Endodermal cell (in vitro differentiated cells): ENCODE measurements at regions not wholly inside any gene's neighbourhood (a gene's known extent, or its start where the extent isn't known, plus 50 kb on each side); places are given as distances from the start of the nearest gene placed in this dataset.

Source experiments
- DNase-seq: peaks from one replicate; pipeline ENCODE4 v3.0.0-alpha.2; 2017
- H3K27ac ChIP-seq: 2 replicates; pipeline ENCODE4 v1.5.1; 2013; ENCODE audit warnings: mild to moderate bottlenecking, low read depth, low read length, moderate library complexity
- H3K27me3 ChIP-seq: 2 replicates; pipeline ENCODE4 v1.6.1; 2013; ENCODE audit warnings: mild to moderate bottlenecking, low read length, moderate library complexity; ENCODE audit not compliant: insufficient read depth, control insufficient read depth, poor library complexity, severe bottlenecking
- H3K36me3 ChIP-seq: 2 replicates; pipeline ENCODE4 v1.7.0; 2013; ENCODE audit warnings: mild to moderate bottlenecking, low read length, moderate library complexity; ENCODE audit not compliant: control insufficient read depth, insufficient read depth
- H3K4me1 ChIP-seq: one replicate; pipeline ENCODE4 v1.7.0; 2013; ENCODE audit warnings: low read length; ENCODE audit not compliant: control insufficient read depth, insufficient read depth
- H3K4me3 ChIP-seq: 2 replicates; pipeline ENCODE4 v1.5.1; 2013; ENCODE audit warnings: mild to moderate bottlenecking, low read length, moderate library complexity
- H3K9ac ChIP-seq: 2 replicates; pipeline ENCODE4 v1.6.1; 2013; ENCODE audit warnings: mild to moderate bottlenecking, low read length, moderate library complexity; ENCODE audit not compliant: poor library complexity, severe bottlenecking; ENCODE audit errors: extremely low read depth
- H3K9me3 ChIP-seq: 2 replicates; pipeline ENCODE4 v1.6.1; 2013; ENCODE audit warnings: mild to moderate bottlenecking, low read length, moderate library complexity; ENCODE audit not compliant: control insufficient read depth
- H3K27ac Mint-ChIP-seq: 2 replicates; pipeline ENCODE4 v1.8.0; 2020; ENCODE audit warnings: mixed read lengths
- H3K27me3 Mint-ChIP-seq: 2 replicates; pipeline ENCODE4 v1.8.0; 2021; ENCODE audit warnings: mild to moderate bottlenecking, mixed read lengths; ENCODE audit not compliant: insufficient read depth
- H3K36me3 Mint-ChIP-seq: 2 replicates; pipeline ENCODE4 v1.8.0; 2020; ENCODE audit warnings: low read depth, mixed read lengths
- H3K4me1 Mint-ChIP-seq: 2 replicates; pipeline ENCODE4 v1.8.0; 2020; ENCODE audit warnings: mixed read lengths
- H3K4me3 Mint-ChIP-seq: 2 replicates; pipeline ENCODE4 v1.8.0; 2020; ENCODE audit warnings: mild to moderate bottlenecking, moderate library complexity, mixed read lengths
- H3K9me3 Mint-ChIP-seq: 2 replicates; pipeline ENCODE4 v1.8.0; 2020; ENCODE audit warnings: mild to moderate bottlenecking, mixed read lengths
- WGBS, 2 experiments: methylation state at CpG; one replicate each; pipeline versions ENCODE4 v1.1.5 to v1.1.7; 2013; ENCODE audit warnings: missing lambda C conversion rate in 2 of 2, mixed read lengths in 1 of 2; ENCODE audit not compliant: insufficient coverage in 1 of 2, insufficient read length in 1 of 2; 5-methylcytosine and 5-hydroxymethylcytosine counted together
- TF ChIP-seq, protein P1 (sequence below): fragments of 200-600 bp; sonication (generic); conservative IDR thresholded peaks from 2 replicates; pipeline ENCODE4 v1.5.0; 2021; ENCODE audit warnings: antibody characterized with exemption, mild to moderate bottlenecking

DNA sequence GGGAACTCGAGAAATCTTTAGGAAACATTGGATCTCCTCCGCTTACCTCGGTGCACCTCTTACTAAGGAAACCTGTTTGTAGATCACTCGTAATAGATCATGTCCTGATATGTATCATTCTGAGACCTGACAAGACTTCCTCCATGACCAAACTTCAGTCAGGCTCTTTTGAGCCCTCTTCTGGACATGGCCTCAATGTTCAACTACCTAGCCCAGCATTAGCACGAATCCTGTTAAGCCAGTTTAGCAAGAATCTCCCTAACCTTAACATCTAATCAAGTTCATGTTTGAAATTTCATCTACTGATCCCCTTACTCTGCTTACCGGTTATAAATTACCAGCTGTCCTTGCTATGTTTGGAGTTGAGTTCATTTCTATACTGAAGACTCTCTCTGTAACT lies 713.9 kb upstream of the USP15 start:
- no peak overlapping the region for H3K9ac ChIP-seq
- H3K27ac Mint-ChIP-seq = no peak overlapping the region
- DNase-seq = peak; percentile 56
- H3K4me1 Mint-ChIP-seq = peaks cover 3% of the 10 kb centered on the region
- 97% methylated on average over 4 to 6 of the region's 6 CpGs for WGBS, 2 experiments
- no peaks in the 10 kb centered on the region for H3K27me3 Mint-ChIP-seq
- H3K9me3 ChIP-seq = no peaks in the 10 kb centered on the region
- TF ChIP-seq, protein P1, sequence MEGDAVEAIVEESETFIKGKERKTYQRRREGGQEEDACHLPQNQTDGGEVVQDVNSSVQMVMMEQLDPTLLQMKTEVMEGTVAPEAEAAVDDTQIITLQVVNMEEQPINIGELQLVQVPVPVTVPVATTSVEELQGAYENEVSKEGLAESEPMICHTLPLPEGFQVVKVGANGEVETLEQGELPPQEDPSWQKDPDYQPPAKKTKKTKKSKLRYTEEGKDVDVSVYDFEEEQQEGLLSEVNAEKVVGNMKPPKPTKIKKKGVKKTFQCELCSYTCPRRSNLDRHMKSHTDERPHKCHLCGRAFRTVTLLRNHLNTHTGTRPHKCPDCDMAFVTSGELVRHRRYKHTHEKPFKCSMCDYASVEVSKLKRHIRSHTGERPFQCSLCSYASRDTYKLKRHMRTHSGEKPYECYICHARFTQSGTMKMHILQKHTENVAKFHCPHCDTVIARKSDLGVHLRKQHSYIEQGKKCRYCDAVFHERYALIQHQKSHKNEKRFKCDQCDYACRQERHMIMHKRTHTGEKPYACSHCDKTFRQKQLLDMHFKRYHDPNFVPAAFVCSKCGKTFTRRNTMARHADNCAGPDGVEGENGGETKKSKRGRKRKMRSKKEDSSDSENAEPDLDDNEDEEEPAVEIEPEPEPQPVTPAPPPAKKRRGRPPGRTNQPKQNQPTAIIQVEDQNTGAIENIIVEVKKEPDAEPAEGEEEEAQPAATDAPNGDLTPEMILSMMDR = peak; percentile 65
- H3K9me3 Mint-ChIP-seq = peaks cover 2% of the 10 kb centered on the region
- no peak overlapping the region for H3K4me3 ChIP-seq
- no peaks in the 10 kb centered on the region for H3K36me3 ChIP-seq
- H3K4me1 ChIP-seq = no peaks in the 10 kb centered on the region
- H3K36me3 Mint-ChIP-seq = no peaks in the 10 kb centered on the region
- no peaks in the 10 kb centered on the region for H3K27me3 ChIP-seq
- H3K27ac ChIP-seq = no peak overlapping the region
- H3K4me3 Mint-ChIP-seq = no peak overlapping the region

DNA sequence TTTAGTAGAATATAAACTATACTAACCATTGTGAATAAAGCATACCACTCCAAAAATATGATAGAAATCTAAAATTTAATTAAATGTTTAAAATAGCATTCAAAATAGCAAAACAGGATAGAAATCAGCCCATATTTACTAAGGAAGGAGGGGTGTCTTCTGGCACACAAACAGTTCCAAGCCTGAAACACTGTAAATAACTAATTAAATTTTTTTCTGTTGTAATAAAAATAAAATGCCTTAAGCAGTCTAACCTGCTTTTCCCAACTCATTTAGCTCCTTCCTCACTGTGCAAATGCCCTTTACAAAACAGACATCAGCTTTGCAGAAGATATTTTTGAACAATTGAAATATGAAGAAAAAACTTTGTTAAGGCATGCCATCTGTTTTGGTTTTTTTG lies 707.1 kb upstream of the USP15 start:
- Mint-ChIP-seq H3K36me3 (no peaks in the 10 kb centered on the region), H3K27ac (no peak overlapping the region), H3K4me3 (no peak overlapping the region), H3K27me3 (no peaks in the 10 kb centered on the region), H3K9me3 (peaks cover 4% of the 10 kb centered on the region), H3K4me1 (no peaks in the 10 kb centered on the region)
- no peaks in the 10 kb centered on the region for H3K9me3 ChIP-seq
- no peak for DNase-seq
- H3K36me3 ChIP-seq = no peaks in the 10 kb centered on the region
- no peaks in the 10 kb centered on the region for H3K4me1 ChIP-seq
- TF ChIP-seq, protein P1 = no peak
- no peak overlapping the region for H3K27ac ChIP-seq
- no peaks in the 10 kb centered on the region for H3K27me3 ChIP-seq
- no peak overlapping the region for H3K4me3 ChIP-seq
- H3K9ac ChIP-seq = no peak overlapping the region

DNA sequence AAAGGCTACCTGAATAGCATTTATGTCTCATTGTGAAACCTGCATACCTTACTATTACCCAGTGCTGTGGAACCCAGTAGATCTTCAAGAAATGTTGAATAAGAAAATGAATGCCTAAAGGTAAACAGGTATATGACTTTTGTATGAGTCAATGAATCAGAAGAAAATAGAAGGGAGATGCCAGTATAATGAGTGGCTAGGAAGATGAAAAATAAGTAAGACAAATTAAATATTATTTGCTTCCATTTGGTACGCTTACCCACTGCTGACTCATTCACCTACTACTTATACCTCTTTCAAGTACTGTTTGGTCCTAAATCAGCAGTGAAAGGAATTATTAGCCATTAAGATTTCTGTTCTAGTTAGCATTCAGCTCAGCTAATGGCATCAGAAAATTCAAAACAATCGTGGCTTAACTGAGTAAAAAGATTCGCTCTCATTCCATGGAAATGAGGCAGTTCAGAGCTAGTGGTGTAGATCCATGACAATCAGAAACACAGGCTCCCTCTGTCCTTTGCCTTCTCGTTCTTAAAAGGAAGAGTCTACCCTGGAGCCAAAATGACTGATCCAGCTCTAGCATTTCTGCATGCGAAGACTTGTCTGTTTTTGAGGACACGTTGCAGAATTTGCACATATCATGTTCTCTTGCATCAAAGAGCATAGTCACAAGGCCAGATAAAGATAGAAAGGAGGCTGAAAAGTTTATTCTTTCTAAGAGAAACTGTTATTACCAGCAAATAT lies 705.8 kb upstream of the USP15 start:
- TF ChIP-seq, protein P1 = no peak
- Mint-ChIP-seq H3K4me1 (no peaks in the 10 kb centered on the region), H3K27me3 (no peaks in the 10 kb centered on the region), H3K27ac (no peak overlapping the region), H3K36me3 (no peaks in the 10 kb centered on the region), H3K9me3 (peaks cover 4% of the 10 kb centered on the region), H3K4me3 (no peak overlapping the region)
- 92 to 96% methylated on average over 5 to 6 of the region's 6 CpGs for WGBS, 2 experiments
- DNase-seq = no peak
- no peaks in the 10 kb centered on the region for H3K36me3 ChIP-seq
- no peaks in the 10 kb centered on the region for H3K27me3 ChIP-seq
- H3K27ac ChIP-seq = no peak overlapping the region
- no peak overlapping the region for H3K9ac ChIP-seq
- H3K4me3 ChIP-seq = no peak overlapping the region
- H3K4me1 ChIP-seq = no peaks in the 10 kb centered on the region
- no peaks in the 10 kb centered on the region for H3K9me3 ChIP-seq
